HepG2 (cell line): ENCODE measurements at regions not wholly inside any gene's neighbourhood (a gene's known extent, or its start where the extent isn't known, plus 50 kb on each side); places are given as distances from the start of the nearest gene placed in this dataset.

ENCODE experiments used
- ATAC-seq: fragments of 200-7000 bp; cut with Tn5 transposase; 3 replicates; pipeline ENCODE4 v1.9.1; 2020; ENCODE audit warnings: mild to moderate bottlenecking, moderate library complexity
- BruUV-seq: library from RNA; stranded (reverse); fragments of 400-500 nt; replicated peaks from 2 replicates; lab custom pipeline; 2021; lab: Mats Ljungman, UMichigan
- CTCF ChIA-PET: fragments of 300-600 bp; formaldehyde crosslinking; extraction: SDS; loops from one replicate; lab custom pipeline; 2021; ENCODE audit warnings: low total read pairs, inconsistent platforms, low intra/inter-chr PET ratio; lab: Yijun Ruan, JAX
- POLR2A ChIA-PET: fragments of 350-600 bp; sonication (Branson Sonifier 250); formaldehyde crosslinking; loops from one replicate; lab custom pipeline; 2020; ENCODE audit warnings: antibody characterized with exemption, inconsistent platforms; lab: Yijun Ruan, JAX
- DNase-seq: peaks from one replicate; pipeline ENCODE4 v3.0.0-alpha.2; 2015; ENCODE audit warnings: low spot score
- FAIRE-seq: peaks from 3 replicates; lab custom pipeline; 2011; peaks lifted over from hg19 to GRCh38; lab: Jason Lieb, UNC
- H2AFZ ChIP-seq: one replicate; pipeline ENCODE4 v1.6.1; 2011; ENCODE audit warnings: low read length, inconsistent platforms
- H3K27ac ChIP-seq: fragments of 300-600 bp; 3 replicates; pipeline ENCODE4 v1.8.0; 2011; ENCODE audit warnings: mixed run types, mild to moderate bottlenecking, mixed read lengths, low read length, inconsistent platforms; ENCODE audit not compliant: insufficient read depth; ENCODE audit errors: extremely low read length
- H3K27me3 ChIP-seq, 2 experiments: fragments of 200-600 bp in 1 of 2; 2 replicates in 1 of 2; 3 replicates in 1 of 2; pipeline versions ENCODE4 v1.6.0 to v1.8.0; 2011; ENCODE audit warnings: low read length in 2 of 2, mild to moderate bottlenecking in 2 of 2, moderate library complexity in 2 of 2, inconsistent platforms in 1 of 2; ENCODE audit not compliant: insufficient read depth in 2 of 2, control insufficient read depth in 1 of 2
- H3K36me3 ChIP-seq, 2 experiments: fragments of 200-600 bp in 1 of 2; replicated peaks in 1 of 2; 2 replicates in 1 of 2; 3 replicates in 1 of 2; pipeline versions ENCODE4 v1.5.1 to v1.8.0; 2011; ENCODE audit warnings: low read length in 2 of 2, inconsistent platforms in 1 of 2; ENCODE audit not compliant: insufficient read depth in 2 of 2, control insufficient read depth in 1 of 2
- H3K4me1 ChIP-seq: 2 replicates; pipeline ENCODE4 v1.5.1; 2012; ENCODE audit warnings: low read length, inconsistent platforms; ENCODE audit not compliant: insufficient read depth
- H3K4me2 ChIP-seq: 2 replicates; pipeline ENCODE4 v1.6.0; 2011; ENCODE audit warnings: low read depth, low read length, inconsistent platforms
- H3K4me3 ChIP-seq, 3 experiments: fragments of 200-600 bp in 1 of 3; sonication (generic), shearing (Covaris generic) in 1 of 3; replicated peaks in 1 of 3; 2 replicates each; pipeline ENCODE4 v1.5.1; 2011 to 2016; ENCODE audit warnings: low read length in 3 of 3, inconsistent platforms in 2 of 3, low read depth in 2 of 3, mild to moderate bottlenecking in 2 of 3, control low read depth in 1 of 3, mixed read lengths in 1 of 3; ENCODE audit not compliant: insufficient read depth in 1 of 3
- H3K79me2 ChIP-seq: one replicate; pipeline ENCODE4 v1.6.1; 2011; ENCODE audit warnings: low read length, inconsistent platforms; ENCODE audit not compliant: insufficient read depth
- H3K9ac ChIP-seq: 2 replicates; pipeline ENCODE4 v1.6.0; 2011; ENCODE audit warnings: mild to moderate bottlenecking, low read depth, low read length, inconsistent platforms; ENCODE audit not compliant: insufficient read depth
- H3K9me3 ChIP-seq: 2 replicates; pipeline ENCODE4 v1.5.1; 2012; ENCODE audit warnings: mild to moderate bottlenecking, low read length
- H4K20me1 ChIP-seq: 2 replicates; pipeline ENCODE4 v1.6.0; 2011; ENCODE audit warnings: inconsistent platforms, mild to moderate bottlenecking, low read length, moderate library complexity; ENCODE audit not compliant: insufficient read depth
- JARID2 ChIP-seq: sonication (generic); formaldehyde crosslinking; IDR thresholded peaks from 2 replicates; pipeline ENCODE4 v1.8.1; 2023; ENCODE audit warnings: missing genetic modification reagents, inconsistent platforms; ENCODE audit not compliant: insufficient replicate concordance
- MTA1 ChIP-seq: sonication (generic); formaldehyde crosslinking; IDR thresholded peaks from 2 replicates; pipeline ENCODE4 v1.4.0; 2020; ENCODE audit warnings: missing genetic modification reagents, mild to moderate bottlenecking, borderline replicate concordance
- NBN ChIP-seq: fragments of 450-650 bp; conservative IDR thresholded peaks from 2 replicates; pipeline ENCODE4 v1.6.1; 2017
- PLRG1 ChIP-seq: fragments of 450-650 bp; conservative IDR thresholded peaks from 2 replicates; pipeline ENCODE4 v1.6.1; 2016
- RARA ChIP-seq: IDR thresholded peaks from 2 replicates; pipeline ENCODE4 v1.6.1; 2016; ENCODE audit warnings: missing genetic modification reagents, missing compliant biosample characterization
- SIX1 ChIP-seq: sonication (generic); formaldehyde crosslinking; IDR thresholded peaks from 2 replicates; pipeline ENCODE4 v1.4.0; 2020; ENCODE audit warnings: missing genetic modification reagents, borderline replicate concordance
- SP4 ChIP-seq: sonication (generic); formaldehyde crosslinking; IDR thresholded peaks from 2 replicates; pipeline ENCODE4 v1.8.1; 2023; ENCODE audit warnings: mild to moderate bottlenecking, missing genetic modification reagents
- TRIM24 ChIP-seq: sonication (generic); formaldehyde crosslinking; IDR thresholded peaks from 2 replicates; pipeline ENCODE4 v1.8.0; 2022; ENCODE audit warnings: mild to moderate bottlenecking, missing genetic modification reagents
- ZNF205 ChIP-seq: IDR thresholded peaks from 2 replicates; pipeline ENCODE4 v1.6.1; 2018; ENCODE audit warnings: missing biosample characterization, missing genetic modification reagents
- ZNF232 ChIP-seq: sonication (generic); formaldehyde crosslinking; IDR thresholded peaks from 2 replicates; pipeline ENCODE4 v1.4.0; 2020; ENCODE audit warnings: missing genetic modification reagents, borderline replicate concordance
- ZNF558 ChIP-seq: sonication (generic); formaldehyde crosslinking; IDR thresholded peaks from 2 replicates; pipeline ENCODE4 v1.9.0; 2022; ENCODE audit warnings: mild to moderate bottlenecking, missing genetic modification reagents, borderline replicate concordance
- ZNF615 ChIP-seq: sonication (generic); formaldehyde crosslinking; IDR thresholded peaks from 2 replicates; pipeline ENCODE4 v1.5.0; 2020; ENCODE audit warnings: mild to moderate bottlenecking, missing genetic modification reagents, borderline replicate concordance
- WGBS: methylation state at CpG from one replicate; pipeline ENCODE4 v1.1.6; 2017; ENCODE audit warnings: low lambda C conversion rate; 5-methylcytosine and 5-hydroxymethylcytosine counted together
- in situ Hi-C: cut with HindIII; loops from 2 replicates; pipeline ENCODE4 v1.10.0; 2017; ENCODE audit warnings: low pct_unique_long_range_greater_than_20kb; ENCODE audit not compliant: extremely low pct_ligation_motif_present
- intact Hi-C: fragments of 100-400 bp; cut with micrococcal nuclease; formaldehyde crosslinking; loops from one replicate; pipeline ENCODE4 v1.10.0; 2022; ENCODE audit not compliant: unreplicated experiment
- TF ChIP-seq, protein P1 (sequence below): sonication (generic); formaldehyde crosslinking; IDR thresholded peaks from 2 replicates; pipeline ENCODE4 v1.4.0; 2020; ENCODE audit warnings: missing genetic modification reagents
- TF ChIP-seq, protein P2 (sequence below): sonication (generic); formaldehyde crosslinking; IDR thresholded peaks from one replicate; pipeline ENCODE4 v1.5.1; 2020; ENCODE audit warnings: mild to moderate bottlenecking, missing genetic modification reagents; ENCODE audit errors: not compliant biosample characterization

DNA sequence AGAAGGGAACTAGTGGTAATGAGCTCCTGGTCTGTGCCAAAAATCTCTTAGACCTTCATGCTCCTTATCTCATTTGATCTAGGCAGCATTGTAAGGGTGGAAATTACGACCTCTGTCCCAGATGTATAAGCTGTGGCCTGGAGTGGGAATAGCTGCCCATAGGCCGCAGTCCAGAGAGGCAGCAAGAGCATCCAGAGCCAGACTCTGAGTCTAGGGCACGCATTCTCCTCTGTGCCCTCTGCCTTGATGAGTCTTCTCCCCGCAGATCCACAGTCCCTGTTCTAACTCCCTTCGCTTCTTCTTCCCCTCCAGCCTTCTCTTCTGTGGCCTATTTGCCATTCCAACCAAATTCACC lies 304.6 kb downstream of the MYCN start (continued):
- TF ChIP-seq, protein P1, sequence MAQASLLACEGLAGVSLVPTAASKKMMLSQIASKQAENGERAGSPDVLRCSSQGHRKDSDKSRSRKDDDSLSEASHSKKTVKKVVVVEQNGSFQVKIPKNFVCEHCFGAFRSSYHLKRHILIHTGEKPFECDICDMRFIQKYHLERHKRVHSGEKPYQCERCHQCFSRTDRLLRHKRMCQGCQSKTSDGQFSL: no peak
- TF ChIP-seq, all 625 proteins: peak for 0

DNA sequence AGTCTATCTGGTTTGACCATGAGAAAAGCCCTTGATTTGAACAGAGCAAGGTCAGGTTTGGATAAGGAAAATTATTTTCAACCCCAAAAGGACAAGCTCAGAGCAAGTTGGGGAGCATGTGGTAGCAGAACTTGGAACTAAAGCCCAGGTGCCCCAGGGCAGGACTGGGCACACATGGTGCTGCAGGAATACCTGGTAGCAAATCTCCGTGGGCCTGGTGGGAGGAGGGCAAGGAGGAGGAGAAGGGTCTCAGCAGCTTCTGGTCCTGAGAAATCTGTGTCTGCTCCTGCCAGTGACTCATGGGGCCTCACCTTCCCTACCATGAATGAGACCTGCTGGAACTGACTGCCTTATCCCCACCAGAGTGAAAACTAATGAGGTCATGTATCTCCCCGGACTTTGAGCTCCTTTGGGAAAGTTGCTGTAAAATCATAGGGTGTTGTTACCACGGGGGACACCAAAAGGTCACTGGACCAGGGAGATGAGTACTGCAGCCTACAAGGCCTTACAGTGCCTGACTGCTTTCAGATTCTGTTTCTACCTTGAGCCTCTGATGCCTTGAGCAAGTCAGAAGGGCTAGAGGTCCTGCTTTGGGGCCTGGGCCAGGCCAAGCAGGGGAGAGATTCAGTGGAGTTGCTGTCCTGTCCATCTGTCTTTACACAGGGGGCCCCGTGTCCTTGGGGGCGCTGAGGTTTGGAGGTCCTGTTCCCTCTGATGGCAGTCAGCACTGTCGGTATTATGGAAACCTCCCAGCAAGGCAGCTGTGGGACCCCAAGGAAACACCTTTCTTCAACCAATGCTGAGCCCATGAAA lies 304.0 kb downstream of the MYCN start:
- ChIA-PET CTCF (no interaction called here), POLR2A (no interaction called here)
- Histone ChIP-seq H3K9me3 (no peaks in the 10 kb centered on the region), H2AFZ (no peak overlapping the region), H3K27me3 (peaks cover 0 to 7% of the 10 kb centered on the region in 2 experiments; a peak in 1 of 5 replicates), H3K4me1 (no peaks in the 10 kb centered on the region; the same call in 1 of the 2 replicates), H3K27ac (no peak overlapping the region), H3K36me3 (no peaks in the 10 kb centered on the region), H4K20me1 (no peaks in the 10 kb centered on the region), H3K9ac (no peak overlapping the region), H3K4me3 (no peak overlapping the region), H3K79me2 (no peaks in the 10 kb centered on the region), H3K4me2 (no peak overlapping the region)
- intact Hi-C loops: no loop called here
- FAIRE-seq (no peak), ATAC-seq (peak; percentile 81), DNase-seq (peak; percentile 38)
- BruUV-seq: no TSS peak
- in situ Hi-C loops: no loop called here
- WGBS: 27% methylated on average over 5 of the region's 6 CpGs
- TF ChIP-seq ZNF615 (CRISPR knock-in tag) (no peak), ZNF558 (CRISPR knock-in tag) (no peak), MTA1 (no peak), RARA (CRISPR knock-in tag) (peak; percentile 52), ZNF232 (CRISPR knock-in tag) (no peak), TRIM24 (no peak), SP4 (CRISPR knock-in tag) (no peak), NBN (no peak), JARID2 (CRISPR knock-in tag) (no peak), PLRG1 (no peak), SIX1 (CRISPR knock-in tag) (no peak), ZNF205 (CRISPR knock-in tag) (no peak)
- TF ChIP-seq, protein P2, sequence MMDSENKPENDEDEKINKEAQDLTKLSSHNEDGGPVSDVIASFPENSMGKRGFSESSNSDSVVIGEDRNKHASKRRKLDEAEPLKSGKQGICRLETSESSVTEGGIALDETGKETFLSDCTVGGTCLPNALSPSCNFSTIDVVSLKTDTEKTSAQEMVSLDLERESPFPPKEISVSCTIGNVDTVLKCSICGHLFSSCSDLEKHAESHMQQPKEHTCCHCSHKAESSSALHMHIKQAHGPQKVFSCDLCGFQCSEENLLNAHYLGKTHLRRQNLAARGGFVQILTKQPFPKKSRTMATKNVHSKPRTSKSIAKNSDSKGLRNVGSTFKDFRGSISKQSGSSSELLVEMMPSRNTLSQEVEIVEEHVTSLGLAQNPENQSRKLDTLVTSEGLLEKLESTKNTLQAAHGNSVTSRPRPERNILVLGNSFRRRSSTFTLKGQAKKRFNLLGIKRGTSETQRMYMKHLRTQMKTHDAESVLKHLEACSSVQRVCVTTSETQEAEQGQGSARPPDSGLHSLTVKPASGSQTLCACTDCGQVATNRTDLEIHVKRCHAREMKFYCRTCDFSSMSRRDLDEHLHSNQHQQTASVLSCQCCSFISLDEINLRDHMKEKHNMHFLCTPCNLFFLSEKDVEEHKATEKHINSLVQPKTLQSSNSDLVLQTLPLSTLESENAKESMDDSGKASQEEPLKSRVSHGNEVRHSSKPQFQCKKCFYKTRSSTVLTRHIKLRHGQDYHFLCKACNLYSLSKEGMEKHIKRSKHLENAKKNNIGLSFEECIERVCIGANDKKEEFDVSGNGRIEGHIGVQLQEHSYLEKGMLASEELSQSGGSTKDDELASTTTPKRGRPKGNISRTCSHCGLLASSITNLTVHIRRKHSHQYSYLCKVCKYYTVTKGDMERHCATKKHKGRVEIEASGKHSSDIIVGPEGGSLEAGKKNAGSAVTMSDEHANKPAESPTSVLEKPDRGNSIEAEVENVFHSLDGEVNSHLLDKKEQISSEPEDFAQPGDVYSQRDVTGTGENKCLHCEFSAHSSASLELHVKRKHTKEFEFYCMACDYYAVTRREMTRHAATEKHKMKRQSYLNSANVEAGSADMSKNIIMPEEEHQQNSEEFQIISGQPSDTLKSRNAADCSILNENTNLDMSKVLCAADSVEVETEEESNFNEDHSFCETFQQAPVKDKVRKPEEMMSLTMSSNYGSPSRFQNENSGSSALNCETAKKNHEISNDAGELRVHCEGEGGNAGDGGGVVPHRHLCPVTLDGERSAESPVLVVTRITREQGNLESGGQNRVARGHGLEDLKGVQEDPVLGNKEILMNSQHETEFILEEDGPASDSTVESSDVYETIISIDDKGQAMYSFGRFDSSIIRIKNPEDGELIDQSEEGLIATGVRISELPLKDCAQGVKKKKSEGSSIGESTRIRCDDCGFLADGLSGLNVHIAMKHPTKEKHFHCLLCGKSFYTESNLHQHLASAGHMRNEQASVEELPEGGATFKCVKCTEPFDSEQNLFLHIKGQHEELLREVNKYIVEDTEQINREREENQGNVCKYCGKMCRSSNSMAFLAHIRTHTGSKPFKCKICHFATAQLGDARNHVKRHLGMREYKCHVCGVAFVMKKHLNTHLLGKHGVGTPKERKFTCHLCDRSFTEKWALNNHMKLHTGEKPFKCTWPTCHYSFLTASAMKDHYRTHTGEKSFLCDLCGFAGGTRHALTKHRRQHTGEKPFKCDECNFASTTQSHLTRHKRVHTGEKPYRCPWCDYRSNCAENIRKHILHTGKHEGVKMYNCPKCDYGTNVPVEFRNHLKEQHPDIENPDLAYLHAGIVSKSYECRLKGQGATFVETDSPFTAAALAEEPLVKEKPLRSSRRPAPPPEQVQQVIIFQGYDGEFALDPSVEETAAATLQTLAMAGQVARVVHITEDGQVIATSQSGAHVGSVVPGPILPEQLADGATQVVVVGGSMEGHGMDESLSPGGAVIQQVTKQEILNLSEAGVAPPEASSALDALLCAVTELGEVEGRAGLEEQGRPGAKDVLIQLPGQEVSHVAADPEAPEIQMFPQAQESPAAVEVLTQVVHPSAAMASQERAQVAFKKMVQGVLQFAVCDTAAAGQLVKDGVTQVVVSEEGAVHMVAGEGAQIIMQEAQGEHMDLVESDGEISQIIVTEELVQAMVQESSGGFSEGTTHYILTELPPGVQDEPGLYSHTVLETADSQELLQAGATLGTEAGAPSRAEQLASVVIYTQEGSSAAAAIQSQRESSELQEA: no peak
